K562 (cell line): ENCODE measurements at regions not wholly inside any gene's neighbourhood (a gene's known extent, or its start where the extent isn't known, plus 50 kb on each side); places are given as distances from the start of the nearest gene placed in this dataset.
"Not testable (repeated sequence)": the region's sequence is repeated elsewhere in the genome, so short reads cannot be mapped to it uniquely, and the experiment has no call there.

Experiments
- CHCHD3 ChIP-seq: fragments of 250-450 bp; sonication (Bioruptor Pico); IDR thresholded peaks from 2 replicates; pipeline ENCODE4 v2.1.2; 2022; ENCODE audit warnings: mild to moderate bottlenecking
- POLR2AphosphoS2 ChIP-seq: IDR thresholded peaks from 2 replicates; pipeline ENCODE4 v1.6.1; 2012; ENCODE audit warnings: low read length, improper control_type of control experiment
- ZNF318 ChIP-seq, 2 experiments: fragments of 450-650 bp; IDR thresholded peaks; 2 replicates each; pipeline ENCODE4 v1.6.1; 2016; ENCODE audit warnings: mild to moderate bottlenecking in 2 of 2, borderline replicate concordance in 1 of 2, low read depth in 1 of 2, moderate library complexity in 1 of 2
- ZNF561 ChIP-seq: fragments of 450-650 bp; formaldehyde crosslinking; conservative IDR thresholded peaks from 2 replicates; pipeline ENCODE4 v1.4.0; 2020; ENCODE audit warnings: mild to moderate bottlenecking, moderate library complexity

DNA sequence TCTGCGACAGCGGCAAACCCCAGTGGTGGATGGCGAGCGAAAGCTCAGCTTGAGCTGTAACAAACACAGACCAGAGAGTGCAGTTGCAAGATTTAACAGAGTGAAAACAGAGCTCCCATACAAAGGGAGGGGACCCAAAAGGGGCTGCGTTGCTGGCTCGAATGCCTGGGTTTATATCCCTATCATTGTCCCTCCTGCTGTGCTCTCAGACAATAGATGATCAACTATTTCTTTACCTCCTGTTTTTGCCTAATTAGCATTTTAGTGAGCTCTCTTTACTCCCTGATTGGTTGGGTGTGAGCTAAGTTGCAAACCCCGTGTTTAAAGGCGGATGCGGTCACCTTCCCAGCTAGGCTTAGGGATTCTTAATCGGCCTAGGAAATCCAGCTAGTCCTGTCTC, 1304.4 kb downstream of the ROBO2 start:
- TF ChIP-seq ZNF561; POLR2AphosphoS2; CHCHD3 (CRISPR knock-in tag); ZNF318 (IDR thresholded peaks at IDR 0.05; ENCODE audit: borderline replicate concordance in 1 of 2, low read depth in 1 of 2): not testable (repeated sequence)
